DND-41 (cell line): ENCODE measurements at regions not wholly inside any gene's neighbourhood (a gene's known extent, or its start where the extent isn't known, plus 50 kb on each side); places are given as distances from the start of the nearest gene placed in this dataset.

ENCODE experiments used
- ATAC-seq: fragments of 200-7000 bp; cut with Tn5 transposase; 3 replicates; pipeline ENCODE4 v1.9.1; 2021; ENCODE audit warnings: low read depth; ENCODE audit not compliant: insufficient read depth
- DNase-seq: peaks from one replicate; pipeline ENCODE4 v3.0.0-alpha.2; 2020
- H2AFZ ChIP-seq: 2 replicates; pipeline ENCODE4 v1.6.0; 2012; ENCODE audit warnings: low read depth, low read length
- H3K27ac ChIP-seq: 2 replicates; pipeline ENCODE4 v1.5.1; 2012; ENCODE audit warnings: low read length, inconsistent platforms
- H3K27me3 ChIP-seq: fragments of 200-600 bp; sonication (generic); 2 replicates; pipeline ENCODE4 v1.6.0; 2012; ENCODE audit warnings: low read length, mild to moderate bottlenecking, inconsistent platforms; ENCODE audit not compliant: insufficient read depth, poor library complexity
- H3K36me3 ChIP-seq: 2 replicates; pipeline ENCODE4 v1.5.1; 2012; ENCODE audit warnings: low read length, inconsistent platforms; ENCODE audit not compliant: insufficient read depth
- H3K4me1 ChIP-seq: 2 replicates; pipeline ENCODE4 v1.5.1; 2012; ENCODE audit warnings: mild to moderate bottlenecking, low read length; ENCODE audit not compliant: insufficient read depth
- H3K4me2 ChIP-seq: 2 replicates; pipeline ENCODE4 v1.6.0; 2012; ENCODE audit warnings: mild to moderate bottlenecking, moderate library complexity, low read length, inconsistent platforms; ENCODE audit not compliant: insufficient read depth
- H3K4me3 ChIP-seq, 2 experiments: fragments of 200-600 bp in 1 of 2; shearing (Covaris generic) in 1 of 2; 2 replicates each; pipeline ENCODE4 v1.5.1; 2012 to 2016; ENCODE audit warnings: inconsistent platforms in 2 of 2, low read length in 2 of 2, mild to moderate bottlenecking in 2 of 2, low read depth in 1 of 2, moderate library complexity in 1 of 2
- H3K79me2 ChIP-seq: 2 replicates; pipeline ENCODE4 v1.6.0; 2012; ENCODE audit warnings: low read length, inconsistent platforms; ENCODE audit not compliant: insufficient read depth
- H3K9ac ChIP-seq: 2 replicates; pipeline ENCODE4 v1.6.0; 2012; ENCODE audit warnings: low read depth, mild to moderate bottlenecking, inconsistent platforms, low read length, moderate library complexity
- H3K9me3 ChIP-seq: 2 replicates; pipeline ENCODE4 v1.5.1; 2012; ENCODE audit warnings: low read length, moderate library complexity, mild to moderate bottlenecking, inconsistent platforms; ENCODE audit not compliant: insufficient read depth, severe bottlenecking
- H4K20me1 ChIP-seq: 2 replicates; pipeline ENCODE4 v1.6.0; 2012; ENCODE audit warnings: low read length; ENCODE audit not compliant: insufficient read depth
- CTCF ChIP-seq: IDR thresholded peaks from 2 replicates; pipeline ENCODE4 v1.5.1; 2012; ENCODE audit warnings: borderline replicate concordance, low read length, moderate library complexity, mild to moderate bottlenecking; ENCODE audit not compliant: poor library complexity, severe bottlenecking; ENCODE audit errors: extremely low read depth
- EZH2 ChIP-seq: IDR thresholded peaks from 3 replicates; pipeline ENCODE4 v1.6.1; 2012; ENCODE audit warnings: borderline replicate concordance, low read depth, mild to moderate bottlenecking, moderate library complexity, low read length, inconsistent platforms; ENCODE audit not compliant: severe bottlenecking

GRCh38 chr14:22316473-22316872 is 272.6 kb downstream of the DAD1 start:
- TF ChIP-seq EZH2 (no peak), CTCF (no peak)
- H3K4me1 ChIP-seq: no peaks in the 10 kb centered on the region
- H3K36me3 ChIP-seq: no peaks in the 10 kb centered on the region
- no peak overlapping the region for H3K9ac ChIP-seq
- H3K27ac ChIP-seq: no peak overlapping the region
- no peak for DNase-seq
- no peaks in the 10 kb centered on the region for H3K27me3 ChIP-seq
- no peak for ATAC-seq
- no peaks in the 10 kb centered on the region for H3K79me2 ChIP-seq
- H4K20me1 ChIP-seq: no peaks in the 10 kb centered on the region
- no peak overlapping the region for H3K4me3 ChIP-seq
- H3K4me2 ChIP-seq: no peak overlapping the region
- H2AFZ ChIP-seq: no peak overlapping the region
- H3K9me3 ChIP-seq: no peaks in the 10 kb centered on the region

- ATAC-seq: no peak
- no peaks in the 10 kb centered on the region for H3K27me3 ChIP-seq
- no peaks in the 10 kb centered on the region for H3K4me1 ChIP-seq
- no peak overlapping the region for H3K4me3 ChIP-seq
- no peaks in the 10 kb centered on the region for H4K20me1 ChIP-seq
- DNase-seq: no peak
- no peaks in the 10 kb centered on the region for H3K9me3 ChIP-seq
- TF ChIP-seq CTCF (no peak), EZH2 (no peak)
- no peaks in the 10 kb centered on the region for H3K36me3 ChIP-seq
- no peak overlapping the region for H3K4me2 ChIP-seq
- H3K79me2 ChIP-seq: no peaks in the 10 kb centered on the region
- H3K9ac ChIP-seq: no peak overlapping the region
- H2AFZ ChIP-seq: no peak overlapping the region
- H3K27ac ChIP-seq: no peak overlapping the region
Measured at GRCh38 chr14:22315336-22315735, 273.7 kb downstream of the DAD1 start.

- Histone ChIP-seq H3K27me3 (no peaks in the 10 kb centered on the region), H3K4me3 (no peak overlapping the region), H3K27ac (no peak overlapping the region), H2AFZ (no peak overlapping the region), H3K79me2 (no peaks in the 10 kb centered on the region), H3K9me3 (no peaks in the 10 kb centered on the region), H3K4me2 (no peak overlapping the region), H4K20me1 (no peaks in the 10 kb centered on the region), H3K9ac (no peak overlapping the region), H3K36me3 (no peaks in the 10 kb centered on the region), H3K4me1 (no peaks in the 10 kb centered on the region)
- ATAC-seq (peak; percentile 75), DNase-seq (peak; percentile 25)
- no peak for TF ChIP-seq EZH2
- TF ChIP-seq CTCF: peak; percentile 78
Measured at GRCh38 chr14:22314183-22314820, 274.7 kb downstream of the DAD1 start.
